Activated CD8-positive, alpha-beta memory T cell treated with anti-CD3 and anti-CD28 coated beads, Interleukin-2, amount 10 ng/mL, durations not matched to agents 7 days and 5 days (primary cell): ENCODE measurements at regions not wholly inside any gene's neighbourhood (a gene's known extent, or its start where the extent isn't known, plus 50 kb on each side); places are given as distances from the start of the nearest gene placed in this dataset.
"Not testable (repeated sequence)": the region's sequence is repeated elsewhere in the genome, so short reads cannot be mapped to it uniquely, and the experiment has no call there.

ENCODE experiments used
- ATAC-seq: fragments of 150-1000 bp; cut with Tn5 transposase; one replicate; pipeline ENCODE4 v1.10.0; 2021; ENCODE audit warnings: moderate library complexity
- CTCF ChIA-PET: fragments of 350-600 bp; sonication (Branson Sonifier 250); formaldehyde crosslinking; loops from one replicate; lab custom pipeline; 2021; ENCODE audit warnings: antibody characterized with exemption; lab: Charles Lee
- DNase-seq: peaks from one replicate; pipeline ENCODE4 v3.0.0-alpha.2; 2020
- H3K27ac Mint-ChIP-seq: one replicate; pipeline ENCODE4 v1.8.0; 2021; ENCODE audit warnings: mild to moderate bottlenecking, mixed read lengths
- H3K27me3 Mint-ChIP-seq: one replicate; pipeline ENCODE4 v1.8.0; 2021; ENCODE audit warnings: mixed read lengths
- H3K36me3 Mint-ChIP-seq: one replicate; pipeline ENCODE4 v1.8.0; 2021; ENCODE audit warnings: mild to moderate bottlenecking, mixed read lengths
- H3K4me1 Mint-ChIP-seq: one replicate; pipeline ENCODE4 v1.8.0; 2021; ENCODE audit warnings: mixed read lengths
- H3K4me3 Mint-ChIP-seq: one replicate; pipeline ENCODE4 v1.8.0; 2021; ENCODE audit warnings: mild to moderate bottlenecking, moderate library complexity, mixed read lengths
- H3K9me3 Mint-ChIP-seq: one replicate; pipeline ENCODE4 v1.8.0; 2022; ENCODE audit warnings: low read depth, mixed read lengths

GRCh38 chr9:129531860-129532402, 89.0 kb downstream of the C9orf50 start:
- H3K4me1 Mint-ChIP-seq, H3K27ac Mint-ChIP-seq, CTCF ChIA-PET, H3K4me3 Mint-ChIP-seq, DNase-seq, H3K36me3 Mint-ChIP-seq, ATAC-seq, H3K9me3 Mint-ChIP-seq: not testable (repeated sequence)
- peaks cover 13% of the 10 kb centered on the region for H3K27me3 Mint-ChIP-seq

GRCh38 chr9:129527955-129528354, 92.9 kb downstream of the C9orf50 start:
- DNase-seq, H3K9me3 Mint-ChIP-seq, CTCF ChIA-PET, ATAC-seq, H3K36me3 Mint-ChIP-seq, H3K4me1 Mint-ChIP-seq, H3K4me3 Mint-ChIP-seq, H3K27ac Mint-ChIP-seq: not testable (repeated sequence)
- H3K27me3 Mint-ChIP-seq = peaks cover 20% of the 10 kb centered on the region

- Mint-ChIP-seq H3K9me3 (peaks cover 2% of the 10 kb centered on the region), H3K27me3 (peaks cover 14% of the 10 kb centered on the region), H3K36me3 (peaks cover 1% of the 10 kb centered on the region), H3K27ac (no peak overlapping the region), H3K4me1 (no peaks in the 10 kb centered on the region), H3K4me3 (no peak overlapping the region)
- CTCF ChIA-PET = no interaction called here
- ATAC-seq = no peak
- no peak for DNase-seq
Measured at GRCh38 chr9:129525656-129526196, 95.2 kb downstream of the C9orf50 start.

- Mint-ChIP-seq H3K27ac (no peak overlapping the region), H3K4me3 (no peak overlapping the region), H3K27me3 (peaks cover 11% of the 10 kb centered on the region), H3K9me3 (peaks cover 2% of the 10 kb centered on the region), H3K36me3 (no peaks in the 10 kb centered on the region), H3K4me1 (no peaks in the 10 kb centered on the region)
- ATAC-seq = no peak
- CTCF ChIA-PET = no interaction called here
- no peak for DNase-seq
Measured at GRCh38 chr9:129524582-129525270, 96.2 kb downstream of the C9orf50 start.

- peaks cover 9% of the 10 kb centered on the region for H3K27me3 Mint-ChIP-seq
- CTCF ChIA-PET = no interaction called here
- H3K27ac Mint-ChIP-seq = no peak overlapping the region
- no peak for ATAC-seq
- no peak overlapping the region for H3K4me3 Mint-ChIP-seq
- H3K9me3 Mint-ChIP-seq = peaks cover 2% of the 10 kb centered on the region
- DNase-seq = no peak
- no peaks in the 10 kb centered on the region for H3K4me1 Mint-ChIP-seq
- no peaks in the 10 kb centered on the region for H3K36me3 Mint-ChIP-seq
Measured at GRCh38 chr9:129523943-129524581, 96.8 kb downstream of the C9orf50 start.

GRCh38 chr9:129522351-129522750, 98.5 kb downstream of the C9orf50 start:
- Mint-ChIP-seq H3K36me3 (peaks cover 2% of the 10 kb centered on the region), H3K4me1 (no peaks in the 10 kb centered on the region), H3K27me3 (peaks cover 6% of the 10 kb centered on the region), H3K4me3 (no peak overlapping the region), H3K27ac (no peak overlapping the region), H3K9me3 (peaks cover 4% of the 10 kb centered on the region)
- ATAC-seq = no peak
- CTCF ChIA-PET = no interaction called here
- no peak for DNase-seq

GRCh38 chr9:129520082-129520481, 100.8 kb downstream of the C9orf50 start:
- H3K27ac Mint-ChIP-seq = no peak overlapping the region

GRCh38 chr9:129518074-129518473, 102.8 kb downstream of the C9orf50 start:
- DNase-seq (no peak), ATAC-seq (no peak)
- H3K36me3 Mint-ChIP-seq = peaks cover 7% of the 10 kb centered on the region
- no peaks in the 10 kb centered on the region for H3K4me1 Mint-ChIP-seq
- H3K4me3 Mint-ChIP-seq = no peak overlapping the region
- CTCF ChIA-PET = interaction anchor here (1.5 kb wide), 1 partner anchor 63 kb away, joined by 3 read pairs; no protein-coding TSS in a partner anchor
- H3K27me3 Mint-ChIP-seq = no peaks in the 10 kb centered on the region
- no peak overlapping the region for H3K27ac Mint-ChIP-seq
- H3K9me3 Mint-ChIP-seq = peaks cover 15% of the 10 kb centered on the region

More at GRCh38 chr9:129520082-129520481, 100.8 kb downstream of the C9orf50 start:
- Mint-ChIP-seq H3K9me3 (peaks cover 7% of the 10 kb centered on the region), H3K36me3 (peaks cover 2% of the 10 kb centered on the region), H3K4me1 (no peaks in the 10 kb centered on the region), H3K4me3 (no peak overlapping the region), H3K27me3 (peaks cover 6% of the 10 kb centered on the region)
- DNase-seq (no peak), ATAC-seq (no peak)
- CTCF ChIA-PET = no interaction called here

GRCh38 chr9:129517006-129517405, 103.9 kb downstream of the C9orf50 start:
- ATAC-seq = no peak
- Mint-ChIP-seq H3K27me3 (no peaks in the 10 kb centered on the region), H3K36me3 (peaks cover 7% of the 10 kb centered on the region), H3K4me3 (no peak overlapping the region), H3K9me3 (peaks cover 23% of the 10 kb centered on the region), H3K4me1 (no peaks in the 10 kb centered on the region), H3K27ac (no peak overlapping the region)
- CTCF ChIA-PET = interaction anchor here (0.6 kb wide), 1 partner anchor 553 kb away, joined by 3 read pairs; no protein-coding TSS in a partner anchor
- no peak for DNase-seq

- DNase-seq (no peak), ATAC-seq (no peak)
- H3K27ac Mint-ChIP-seq = no peak overlapping the region
- CTCF ChIA-PET = no interaction called here
- no peaks in the 10 kb centered on the region for H3K27me3 Mint-ChIP-seq
- no peaks in the 10 kb centered on the region for H3K4me1 Mint-ChIP-seq
- H3K36me3 Mint-ChIP-seq = peaks cover 7% of the 10 kb centered on the region
- H3K4me3 Mint-ChIP-seq = no peak overlapping the region
- H3K9me3 Mint-ChIP-seq = peaks cover 24% of the 10 kb centered on the region
Measured at GRCh38 chr9:129514891-129515290, 106.0 kb downstream of the C9orf50 start.

- H3K9me3 Mint-ChIP-seq = peaks cover 24% of the 10 kb centered on the region
- CTCF ChIA-PET = no interaction called here
Measured at GRCh38 chr9:129514497-129514867, 106.4 kb downstream of the C9orf50 start.

GRCh38 chr9:129513856-129514496, 106.9 kb downstream of the C9orf50 start:
- H3K27ac Mint-ChIP-seq = no peak overlapping the region
- CTCF ChIA-PET = no interaction called here
- H3K4me3 Mint-ChIP-seq = no peak overlapping the region
- ATAC-seq (no peak), DNase-seq (no peak)
- H3K4me1 Mint-ChIP-seq = no peaks in the 10 kb centered on the region
- peaks cover 24% of the 10 kb centered on the region for H3K9me3 Mint-ChIP-seq
- peaks cover 2% of the 10 kb centered on the region for H3K27me3 Mint-ChIP-seq
- peaks cover 7% of the 10 kb centered on the region for H3K36me3 Mint-ChIP-seq

More at GRCh38 chr9:129514497-129514867, 106.4 kb downstream of the C9orf50 start:
- Mint-ChIP-seq H3K27ac (no peak overlapping the region), H3K4me1 (no peaks in the 10 kb centered on the region), H3K36me3 (peaks cover 7% of the 10 kb centered on the region), H3K4me3 (no peak overlapping the region), H3K27me3 (no peaks in the 10 kb centered on the region)
- no peak for DNase-seq
- no peak for ATAC-seq

- ATAC-seq (no peak), DNase-seq (no peak)
- Mint-ChIP-seq H3K36me3 (peaks cover 7% of the 10 kb centered on the region), H3K9me3 (peaks cover 22% of the 10 kb centered on the region), H3K4me1 (no peaks in the 10 kb centered on the region), H3K4me3 (no peak overlapping the region), H3K27me3 (peaks cover 2% of the 10 kb centered on the region), H3K27ac (no peak overlapping the region)
- CTCF ChIA-PET = no interaction called here
Measured at GRCh38 chr9:129513282-129513681, 107.6 kb downstream of the C9orf50 start.
